ENCODE measurements at regions not wholly inside any gene's neighbourhood (a gene's known extent, or its start where the extent isn't known, plus 50 kb on each side); places are given as distances from the start of the nearest gene placed in this dataset.

DNA sequence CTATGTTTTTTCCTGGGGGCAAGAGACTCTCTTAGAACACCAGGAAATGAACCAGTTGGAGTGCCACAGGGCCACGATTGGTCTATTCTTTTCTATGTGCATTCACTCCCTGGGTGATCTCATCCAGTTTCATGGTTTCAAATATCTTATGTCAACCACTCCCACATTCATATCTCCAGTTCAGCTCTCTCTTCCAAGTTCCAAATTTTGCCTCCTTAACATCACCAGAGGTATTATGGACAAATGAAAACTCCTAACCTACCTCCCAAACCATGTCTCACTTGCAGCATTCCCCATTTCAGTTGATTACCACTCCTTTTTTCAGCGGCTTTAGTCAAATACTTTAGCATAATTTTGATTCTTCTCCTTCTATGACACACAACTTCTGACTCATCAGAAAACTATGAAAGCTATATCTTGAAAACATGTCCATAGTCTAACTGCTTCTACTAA, 203.1 kb upstream of the SEMA6D start:
- Histone ChIP-seq H3K36me3 (no peaks in the 10 kb centered on the region), H3K27ac (no peak overlapping the region), H3K4me3 (no peak overlapping the region), H3K9ac (ENCODE audit: low read depth in 2 of 2, low read length in 2 of 2) (no peak overlapping the region), H3K27me3 (no peaks in the 10 kb centered on the region), H3K4me1 (no peaks in the 10 kb centered on the region), H3K9me3 (no peaks in the 10 kb centered on the region)
- DNase-seq, result no peak
- intact Hi-C loops (cut with DNase I), result loop anchor here (10.0 kb wide), 1 partner anchor 61 kb away; no protein-coding TSS in a partner anchor
- TF ChIP-seq, protein P1, sequence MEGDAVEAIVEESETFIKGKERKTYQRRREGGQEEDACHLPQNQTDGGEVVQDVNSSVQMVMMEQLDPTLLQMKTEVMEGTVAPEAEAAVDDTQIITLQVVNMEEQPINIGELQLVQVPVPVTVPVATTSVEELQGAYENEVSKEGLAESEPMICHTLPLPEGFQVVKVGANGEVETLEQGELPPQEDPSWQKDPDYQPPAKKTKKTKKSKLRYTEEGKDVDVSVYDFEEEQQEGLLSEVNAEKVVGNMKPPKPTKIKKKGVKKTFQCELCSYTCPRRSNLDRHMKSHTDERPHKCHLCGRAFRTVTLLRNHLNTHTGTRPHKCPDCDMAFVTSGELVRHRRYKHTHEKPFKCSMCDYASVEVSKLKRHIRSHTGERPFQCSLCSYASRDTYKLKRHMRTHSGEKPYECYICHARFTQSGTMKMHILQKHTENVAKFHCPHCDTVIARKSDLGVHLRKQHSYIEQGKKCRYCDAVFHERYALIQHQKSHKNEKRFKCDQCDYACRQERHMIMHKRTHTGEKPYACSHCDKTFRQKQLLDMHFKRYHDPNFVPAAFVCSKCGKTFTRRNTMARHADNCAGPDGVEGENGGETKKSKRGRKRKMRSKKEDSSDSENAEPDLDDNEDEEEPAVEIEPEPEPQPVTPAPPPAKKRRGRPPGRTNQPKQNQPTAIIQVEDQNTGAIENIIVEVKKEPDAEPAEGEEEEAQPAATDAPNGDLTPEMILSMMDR (IDR thresholded peaks at IDR 0.05), result no peak

DNA sequence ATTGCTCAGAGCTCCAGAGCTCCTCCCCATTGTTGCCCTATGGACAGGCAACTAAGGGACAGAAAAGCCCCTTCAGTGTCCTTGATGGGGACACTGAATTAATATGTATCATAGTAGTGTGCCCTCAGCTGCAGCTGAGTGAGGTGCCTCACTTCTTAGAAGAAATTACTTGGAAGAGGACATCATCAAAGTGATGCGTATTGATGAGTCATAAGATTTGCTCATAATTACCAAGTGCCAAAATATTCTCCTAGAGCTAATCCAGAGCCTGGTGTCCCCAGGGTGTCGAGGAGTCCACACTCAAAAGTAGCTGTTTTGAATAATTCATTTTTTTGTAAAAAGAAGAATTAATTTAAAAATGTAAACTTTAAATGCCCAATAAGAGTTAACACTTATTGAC, 200.7 kb upstream of the SEMA6D start:
- H3K9me3 ChIP-seq, result no peaks in the 10 kb centered on the region
- H3K36me3 ChIP-seq, result no peaks in the 10 kb centered on the region
- H3K27me3 ChIP-seq, result no peaks in the 10 kb centered on the region
- no peak overlapping the region for H3K9ac ChIP-seq (ENCODE audit: low read depth in 2 of 2, low read length in 2 of 2)
- no peak for DNase-seq
- H3K4me1 ChIP-seq, result no peaks in the 10 kb centered on the region
- no peak overlapping the region for H3K4me3 ChIP-seq
- TF ChIP-seq, protein P1 (IDR thresholded peaks at IDR 0.05), result no peak
- intact Hi-C loops (cut with DNase I), result loop anchor here (10.0 kb wide), 1 partner anchor 58 kb away; no protein-coding TSS in a partner anchor
- H3K27ac ChIP-seq, result no peak overlapping the region

DNA sequence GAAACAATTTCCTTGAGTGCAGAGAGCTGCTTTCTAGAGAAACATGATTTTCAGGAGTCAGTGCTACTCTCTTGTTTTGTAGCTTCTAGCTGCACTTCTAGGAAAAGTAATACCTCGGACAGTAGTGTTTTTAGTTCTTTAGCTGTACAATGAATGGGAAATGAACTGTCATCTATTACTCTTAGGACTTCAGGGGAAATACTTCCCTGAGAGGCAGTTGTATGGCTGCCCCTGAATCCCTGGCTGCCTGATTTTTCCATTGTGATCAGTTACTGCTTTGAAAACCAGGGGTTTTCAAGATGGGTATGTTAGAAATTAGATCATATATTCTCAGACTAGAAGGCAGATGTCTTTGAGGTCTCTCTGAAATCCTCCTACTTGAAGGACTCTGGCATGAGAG, 200.3 kb upstream of the SEMA6D start:
- H3K27ac ChIP-seq, result no peak overlapping the region
- H3K4me1 ChIP-seq, result no peaks in the 10 kb centered on the region
- intact Hi-C loops (cut with DNase I), result loop anchor here (10.0 kb wide), 1 partner anchor 58 kb away; no protein-coding TSS in a partner anchor
- H3K4me3 ChIP-seq, result no peak overlapping the region
- H3K27me3 ChIP-seq, result no peaks in the 10 kb centered on the region
- DNase-seq, result no peak
- TF ChIP-seq, protein P1 (IDR thresholded peaks at IDR 0.05), result no peak
- no peaks in the 10 kb centered on the region for H3K36me3 ChIP-seq
- H3K9me3 ChIP-seq, result no peaks in the 10 kb centered on the region
- no peak overlapping the region for H3K9ac ChIP-seq (ENCODE audit: low read depth in 2 of 2, low read length in 2 of 2)

- no peaks in the 10 kb centered on the region for H3K9me3 ChIP-seq
- no peak for DNase-seq
- intact Hi-C loops (cut with DNase I), result loop anchor here (10.0 kb wide), 1 partner anchor 57 kb away; no protein-coding TSS in a partner anchor
Observed at GRCh38 chr15:47517737-47518136, 199.6 kb upstream of the SEMA6D start.

GRCh38 chr15:47523681-47524475, 193.4 kb upstream of the SEMA6D start:
- H3K4me3 ChIP-seq, result no peak overlapping the region
- H3K27me3 ChIP-seq, result no peaks in the 10 kb centered on the region
- TF ChIP-seq, protein P1 (IDR thresholded peaks at IDR 0.05), result no peak
- DNase-seq, result no peak
- H3K27ac ChIP-seq, result no peak overlapping the region
- no peaks in the 10 kb centered on the region for H3K9me3 ChIP-seq
- H3K9ac ChIP-seq (ENCODE audit: low read depth in 2 of 2, low read length in 2 of 2), result no peak overlapping the region
- intact Hi-C loops (cut with DNase I), result no loop called here
- no peaks in the 10 kb centered on the region for H3K4me1 ChIP-seq
- H3K36me3 ChIP-seq, result no peaks in the 10 kb centered on the region

More at GRCh38 chr15:47517737-47518136, 199.6 kb upstream of the SEMA6D start:
- no peak overlapping the region for H3K4me3 ChIP-seq
- no peaks in the 10 kb centered on the region for H3K36me3 ChIP-seq
- no peak overlapping the region for H3K9ac ChIP-seq (ENCODE audit: low read depth in 2 of 2, low read length in 2 of 2)
- H3K4me1 ChIP-seq, result no peaks in the 10 kb centered on the region
- no peaks in the 10 kb centered on the region for H3K27me3 ChIP-seq
- TF ChIP-seq, protein P1 (IDR thresholded peaks at IDR 0.05), result no peak
- H3K27ac ChIP-seq, result no peak overlapping the region

Measured in colonic mucosa (tissue), 4 donors.